Activated gamma-delta T cell treated with Interleukin-2 at 50 U/mL for 16 hours (primary cell): ENCODE measurements at regions not wholly inside any gene's neighbourhood (a gene's known extent, or its start where the extent isn't known, plus 50 kb on each side); places are given as distances from the start of the nearest gene placed in this dataset.

Experiments
- DNase-seq: peaks from one replicate; pipeline ENCODE4 v3.0.0-alpha.2; 2020

GRCh38 chr6:109295109-109295773 lies 87.0 kb downstream of the CD164 start:
- DNase-seq = no peak

- DNase-seq = no peak
Measured at GRCh38 chr6:109292983-109293586, 89.2 kb downstream of the CD164 start.

- no peak for DNase-seq
Measured at GRCh38 chr6:109292420-109292819, 89.8 kb downstream of the CD164 start.

GRCh38 chr6:109291902-109292301 lies 90.4 kb downstream of the CD164 start:
- DNase-seq = no peak

- no peak for DNase-seq
Measured at GRCh38 chr6:109290143-109290931, 91.9 kb downstream of the CD164 start.

- no peak for DNase-seq
Measured at GRCh38 chr6:109285366-109285765, 96.9 kb downstream of the CD164 start.

- DNase-seq = no peak
Measured at GRCh38 chr6:109284675-109285074, 97.6 kb downstream of the CD164 start.

GRCh38 chr6:109282756-109283155 lies 99.5 kb downstream of the CD164 start:
- DNase-seq = no peak

- no peak for DNase-seq
Measured at GRCh38 chr6:109279628-109280027, 102.6 kb downstream of the CD164 start.

GRCh38 chr6:109271622-109272021 lies 110.6 kb downstream of the CD164 start:
- DNase-seq = no peak

GRCh38 chr6:109269953-109270517 lies 112.2 kb downstream of the CD164 start:
- DNase-seq = no peak

- no peak for DNase-seq
Measured at GRCh38 chr6:109269057-109269456, 113.2 kb downstream of the CD164 start.

GRCh38 chr6:109265530-109265929 lies 116.7 kb downstream of the CD164 start:
- DNase-seq = no peak

- no peak for DNase-seq
Measured at GRCh38 chr6:109263873-109264700, 118.2 kb downstream of the CD164 start.

GRCh38 chr6:109262261-109262660 lies 120.0 kb downstream of the CD164 start:
- DNase-seq = no peak

- DNase-seq = no peak
Measured at GRCh38 chr6:109261811-109262210, 120.5 kb downstream of the CD164 start.

- DNase-seq = no peak
Measured at GRCh38 chr6:109260701-109261100, 121.6 kb downstream of the CD164 start.

GRCh38 chr6:109260126-109260525 lies 122.1 kb downstream of the CD164 start:
- DNase-seq = no peak

- no peak for DNase-seq
Measured at GRCh38 chr6:109258129-109258528, 124.1 kb downstream of the CD164 start.

GRCh38 chr6:109257494-109257893 lies 124.8 kb downstream of the CD164 start:
- no peak for DNase-seq

- no peak for DNase-seq
Measured at GRCh38 chr6:109255946-109256640, 126.2 kb downstream of the CD164 start.

GRCh38 chr6:109255087-109255486 lies 127.2 kb downstream of the CD164 start:
- DNase-seq = no peak
